DMS79 treated with DMSO at 0.1 percent for 48 hours (cell line): ENCODE measurements at regions not wholly inside any gene's neighbourhood (a gene's known extent, or its start where the extent isn't known, plus 50 kb on each side); places are given as distances from the start of the nearest gene placed in this dataset.

ENCODE experiments used
- DNase-seq: peaks from one replicate; lab custom pipeline; 2025; lab: John Stamatoyannopoulos, UW

DNA sequence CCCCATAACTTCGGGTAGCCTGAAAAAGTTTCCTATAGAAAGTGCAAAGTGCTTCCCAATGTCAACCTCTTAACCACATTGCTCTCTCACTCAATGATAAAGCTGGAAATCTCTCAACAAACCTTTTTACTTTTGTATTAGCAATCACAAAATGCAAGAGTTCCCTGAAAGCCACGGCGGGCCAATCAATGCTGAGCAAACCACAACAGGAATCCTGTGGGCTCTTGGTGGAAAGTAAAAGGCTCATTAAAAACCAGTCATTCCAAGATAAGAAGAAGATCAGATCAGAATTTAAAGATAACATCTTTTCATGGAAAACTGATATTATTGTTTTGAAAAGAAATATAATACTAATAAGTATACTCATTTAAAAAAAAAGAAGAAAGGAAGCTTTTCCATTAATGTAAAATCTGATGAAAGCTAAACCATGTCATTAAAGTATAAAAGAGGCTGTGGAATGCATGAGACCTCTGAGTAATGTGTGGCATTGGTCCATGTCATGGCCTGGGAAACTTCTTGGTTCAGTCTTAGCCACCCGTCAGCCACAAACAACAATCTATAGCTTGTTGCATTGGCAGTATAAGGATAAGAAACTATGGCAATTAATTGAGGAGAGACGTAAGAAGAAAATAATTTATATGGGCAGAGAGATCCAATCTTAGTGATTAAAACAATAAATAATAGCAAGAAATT, 1066.1 kb upstream of the SORCS1 start:
- DNase-seq: no peak

DNA sequence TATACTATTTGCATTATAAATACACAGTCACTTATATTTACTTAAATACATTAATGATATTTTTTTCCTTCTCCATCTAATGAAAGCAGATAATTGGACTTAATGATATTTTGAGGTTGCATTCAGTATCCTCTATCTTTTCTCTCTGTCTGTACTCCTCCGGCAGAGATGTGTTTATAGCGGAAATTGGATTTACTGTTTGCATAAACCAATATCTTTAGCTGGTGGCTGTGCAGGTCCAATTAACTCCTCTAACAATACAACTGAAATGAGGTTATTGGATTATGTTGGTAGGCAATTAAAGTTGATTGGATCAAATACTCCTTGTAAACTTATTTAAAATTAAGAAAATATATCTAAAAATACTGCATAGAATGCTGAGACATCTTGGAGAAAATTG, 1044.2 kb upstream of the SORCS1 start:
- no peak for DNase-seq

DNA sequence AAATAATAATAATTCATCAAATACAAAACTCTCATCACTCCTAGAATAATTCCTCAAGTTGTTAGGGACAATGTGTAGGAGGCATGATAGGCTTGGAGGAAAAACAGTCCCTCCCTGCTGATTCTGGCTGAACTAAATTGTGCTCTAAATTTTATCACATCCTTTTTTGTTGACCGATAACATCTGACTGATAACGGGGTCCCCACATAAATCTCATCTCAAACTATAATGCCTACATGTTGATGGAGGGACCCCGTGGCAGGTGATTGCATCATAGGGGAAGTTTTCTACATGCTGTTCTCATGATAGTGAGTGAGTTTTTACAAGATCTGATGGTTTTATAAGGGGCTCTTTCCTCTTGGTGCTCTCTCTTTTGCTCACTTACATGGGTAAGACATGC, 1043.5 kb upstream of the SORCS1 start:
- DNase-seq: no peak

DNA sequence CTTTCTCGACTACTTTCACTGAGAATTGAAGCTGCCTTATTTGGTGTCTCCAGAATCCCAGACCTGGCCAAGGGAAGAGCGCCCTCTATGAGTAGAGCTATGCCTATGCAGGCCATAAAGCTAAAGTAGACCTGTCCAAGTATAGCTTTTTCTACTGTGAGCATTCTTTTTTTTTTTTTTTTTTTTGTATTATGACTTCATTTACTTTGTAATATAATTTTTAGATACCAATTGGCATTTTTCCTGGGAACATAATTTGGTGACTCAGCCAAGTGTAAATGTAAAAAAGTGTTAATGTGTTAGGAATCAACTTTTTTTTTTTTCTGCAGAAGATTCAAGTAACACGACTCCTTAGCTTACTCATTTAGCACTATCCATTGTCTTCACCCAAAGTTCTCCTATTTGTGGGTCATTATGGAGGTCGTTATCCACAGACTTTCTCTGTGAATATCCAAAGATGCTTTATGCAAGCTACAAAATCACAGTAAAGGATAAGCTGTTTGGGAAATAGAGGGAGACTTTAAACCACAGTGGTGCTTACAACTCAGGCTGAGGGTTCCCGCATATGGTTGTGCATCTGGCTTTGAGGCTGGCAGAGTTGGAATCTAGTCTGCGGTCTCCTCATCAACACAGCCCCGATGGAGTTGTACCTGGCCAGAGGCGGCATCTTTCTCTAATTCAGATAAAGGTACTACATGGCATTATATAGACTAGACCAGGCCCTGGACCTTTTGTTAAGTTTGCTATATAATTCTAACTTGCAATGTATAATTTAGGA, 1040.2 kb upstream of the SORCS1 start:
- DNase-seq: no peak

DNA sequence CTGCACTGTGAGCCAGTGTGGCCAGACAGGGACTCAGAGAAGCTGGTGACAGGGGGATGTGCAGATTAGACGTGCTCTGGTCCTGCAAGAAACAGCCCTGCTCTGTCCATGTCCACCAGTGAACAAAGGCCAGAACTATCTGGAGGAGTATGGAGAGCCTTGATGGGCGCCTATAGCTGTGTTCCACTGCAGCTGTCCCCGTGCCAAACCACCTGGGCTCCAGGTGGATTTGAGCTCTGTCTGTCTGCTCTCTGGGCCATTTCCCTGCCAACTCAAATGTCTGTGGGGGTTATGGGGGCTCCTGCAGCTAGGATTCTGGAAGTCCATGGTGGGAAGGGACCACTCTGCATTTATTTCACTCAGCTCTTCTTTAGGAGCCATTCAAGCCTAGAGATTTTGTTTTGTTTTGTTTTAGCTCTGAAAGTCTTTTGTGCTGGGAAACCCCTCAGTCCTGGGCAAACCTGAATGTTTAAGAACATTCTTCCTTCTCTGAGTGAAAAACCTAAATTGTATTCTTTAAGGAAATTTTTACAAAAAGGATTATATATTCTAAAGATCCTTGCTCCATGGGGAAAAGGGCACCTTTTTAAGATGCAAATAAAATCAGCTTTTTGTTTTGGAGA, 1039.5 kb upstream of the SORCS1 start:
- no peak for DNase-seq

DNA sequence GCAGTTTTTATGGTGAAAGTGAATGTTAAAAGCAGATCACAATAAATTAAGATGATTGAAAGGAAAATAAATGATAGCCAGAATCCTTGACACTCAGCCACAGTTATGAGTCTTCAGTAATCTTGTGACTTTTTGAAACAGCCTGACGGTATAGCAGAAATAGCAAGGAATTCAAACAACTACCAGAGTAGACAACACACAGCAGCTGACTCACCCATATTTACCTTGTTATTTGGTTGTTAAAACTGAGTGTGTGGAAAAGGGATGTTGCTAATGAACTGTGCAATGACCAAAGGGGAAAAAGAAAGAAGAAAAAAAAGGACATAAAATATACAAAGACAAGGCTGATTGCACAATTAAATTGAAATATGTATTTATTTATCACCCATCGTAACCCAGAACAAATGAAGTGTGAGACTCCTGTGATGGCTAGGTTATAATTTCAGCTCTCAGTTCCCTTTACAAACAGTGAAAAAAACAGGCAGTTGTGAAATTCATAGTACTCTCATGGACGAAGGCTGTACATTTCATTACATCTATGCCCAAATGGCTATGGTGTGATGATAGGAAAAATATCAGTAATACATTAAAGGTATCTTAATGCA, 1023.0 kb upstream of the SORCS1 start:
- no peak for DNase-seq

DNA sequence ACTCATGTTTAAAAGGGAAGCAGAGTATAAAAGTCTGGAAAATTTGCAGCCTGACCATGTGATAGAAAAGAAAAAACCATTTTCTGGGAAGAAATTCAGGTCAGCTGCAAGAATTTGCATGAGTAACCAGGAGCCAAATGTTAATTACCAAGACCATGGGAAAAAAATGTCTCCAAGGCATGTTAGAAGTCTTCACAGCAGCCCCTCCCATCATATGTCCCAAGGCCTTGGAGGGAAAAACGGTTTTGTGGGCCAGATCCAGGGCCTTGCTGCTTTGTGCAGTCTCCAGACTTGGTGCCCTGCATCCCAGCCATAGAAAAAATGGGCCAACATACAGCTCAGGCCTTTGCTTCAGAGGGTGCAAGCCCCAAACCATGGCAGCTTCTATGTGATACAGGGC, 1019.6 kb upstream of the SORCS1 start:
- DNase-seq: no peak

DNA sequence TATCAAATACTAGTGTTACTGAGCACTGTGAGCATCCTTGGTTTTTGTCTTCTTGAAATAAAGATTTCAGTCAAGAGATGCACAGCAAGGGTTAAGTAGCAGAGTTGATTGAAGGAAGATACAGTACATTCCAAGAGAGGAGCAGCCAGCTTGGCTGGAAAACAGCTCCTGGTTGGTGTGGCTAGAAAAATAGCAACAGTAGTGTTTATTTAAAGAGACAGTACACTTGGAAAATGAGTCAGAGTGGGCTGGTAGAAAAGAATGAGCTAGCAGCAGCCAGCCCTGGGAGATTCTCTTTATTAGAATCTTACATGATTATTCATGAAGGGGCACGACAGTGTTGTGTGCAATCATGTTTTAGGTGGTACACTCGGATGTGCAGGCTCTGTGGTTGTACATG, 1016.4 kb upstream of the SORCS1 start:
- no peak for DNase-seq

DNA sequence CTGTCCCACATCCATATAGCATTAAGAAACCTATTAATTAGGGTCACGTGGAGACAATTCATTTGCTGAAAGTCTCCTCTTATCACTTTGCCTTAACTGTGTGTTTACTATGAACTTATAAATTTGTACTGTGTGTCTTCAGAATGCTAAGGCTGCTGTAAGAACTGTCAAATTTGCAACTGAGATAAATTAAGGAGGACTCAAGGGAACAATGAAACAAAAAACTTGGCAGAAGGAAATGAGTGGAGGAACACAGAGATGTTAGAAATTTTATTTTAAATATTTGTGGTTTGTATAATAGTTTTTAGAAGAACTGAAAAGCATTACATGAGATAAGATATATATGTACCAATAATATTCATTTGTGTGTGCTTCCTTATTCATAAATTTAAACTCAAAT, 1005.3 kb upstream of the SORCS1 start:
- no peak for DNase-seq

DNA sequence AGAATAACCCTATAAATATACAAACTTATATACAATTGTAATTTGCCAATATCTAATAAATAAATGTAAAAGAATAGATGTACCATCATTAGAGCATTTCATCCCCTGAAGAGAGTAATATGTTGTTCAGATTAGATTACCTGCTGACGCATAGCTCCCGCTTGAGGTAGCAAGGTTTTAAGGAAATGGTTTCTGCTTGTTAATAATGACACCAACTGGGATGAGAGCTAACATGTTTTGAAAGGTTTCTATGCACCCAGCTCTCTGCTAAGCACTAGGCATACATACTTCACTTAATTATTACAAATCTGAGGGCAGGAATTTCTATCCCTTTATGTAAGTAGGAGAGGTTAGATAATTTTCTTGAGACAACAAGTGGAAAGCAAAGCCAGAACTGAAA, 1003.3 kb upstream of the SORCS1 start:
- no peak for DNase-seq

DNA sequence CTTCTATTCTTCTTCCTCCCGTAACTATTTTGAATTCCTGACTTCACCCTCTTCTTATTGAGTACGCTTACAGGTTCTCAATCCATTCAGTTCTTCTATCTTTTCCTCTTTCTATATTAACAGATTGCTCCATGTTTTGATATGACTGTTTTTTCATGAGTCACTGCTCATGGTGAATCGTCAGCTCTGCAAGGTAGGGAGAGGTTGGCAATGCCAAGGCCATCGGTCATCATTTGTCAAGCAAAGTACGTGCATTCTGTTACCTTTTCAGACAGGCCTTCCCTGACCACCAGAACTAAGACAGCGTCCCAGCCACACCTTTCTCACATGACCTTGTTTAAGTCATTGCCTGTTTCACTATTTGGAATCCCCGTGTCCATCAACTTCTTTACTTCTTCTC, 1001.9 kb upstream of the SORCS1 start:
- DNase-seq: no peak

DNA sequence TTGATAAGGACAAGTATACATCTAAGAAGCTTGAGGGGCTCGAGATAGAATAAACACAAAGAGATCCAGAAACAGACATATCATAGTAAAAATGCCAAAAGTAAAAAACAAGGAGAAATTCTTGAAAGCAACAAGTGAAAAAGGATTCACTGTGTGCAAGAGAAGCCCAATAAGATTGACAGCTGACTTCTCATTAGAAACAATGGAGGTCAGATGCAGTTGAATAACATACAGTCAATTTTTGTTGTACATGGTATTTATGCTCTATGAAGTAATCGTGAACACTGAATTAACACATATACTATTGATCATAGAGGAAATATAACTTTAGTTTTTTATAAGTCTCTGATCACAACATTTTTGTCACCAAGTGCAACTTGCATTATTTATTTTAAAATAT, 982.8 kb upstream of the SORCS1 start:
- no peak for DNase-seq

DNA sequence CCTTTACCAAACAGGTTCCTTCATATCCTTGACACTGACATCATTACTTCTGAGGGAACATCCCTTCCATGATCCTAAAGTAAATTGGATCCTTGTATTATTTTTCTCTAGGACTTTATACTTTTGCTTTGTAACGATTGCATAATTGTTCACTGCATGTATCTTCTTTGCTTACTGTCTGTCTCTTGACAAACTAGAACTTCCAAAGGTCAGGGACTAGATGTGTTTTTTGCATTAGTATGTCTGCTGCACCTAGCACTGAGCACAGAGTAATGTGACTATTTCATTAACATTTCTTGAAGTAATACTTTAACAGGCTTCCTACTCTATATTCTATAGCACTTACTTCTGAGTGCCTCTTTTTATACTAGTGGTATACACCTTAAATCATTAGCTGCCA, 976.6 kb upstream of the SORCS1 start:
- DNase-seq: no peak

DNA sequence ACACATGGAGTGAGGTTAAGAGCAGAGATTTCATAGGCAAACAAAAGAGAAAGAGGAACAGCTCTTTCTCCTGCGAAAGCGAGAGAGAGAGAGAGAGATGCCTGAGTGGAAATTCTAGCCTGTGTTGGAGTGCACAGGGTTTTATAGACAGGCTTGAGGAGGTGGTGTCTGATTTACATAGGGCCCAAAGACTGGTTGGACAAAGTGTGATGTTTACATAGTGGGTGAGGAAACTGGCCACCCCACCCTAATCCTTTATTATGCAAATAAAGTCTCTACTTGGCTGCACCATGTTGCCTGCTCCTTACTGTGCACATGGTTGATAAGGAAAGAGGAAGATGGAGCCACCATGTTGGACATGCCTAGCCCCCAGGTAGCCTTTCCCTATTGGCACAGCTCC, 967.8 kb upstream of the SORCS1 start:
- DNase-seq: no peak

DNA sequence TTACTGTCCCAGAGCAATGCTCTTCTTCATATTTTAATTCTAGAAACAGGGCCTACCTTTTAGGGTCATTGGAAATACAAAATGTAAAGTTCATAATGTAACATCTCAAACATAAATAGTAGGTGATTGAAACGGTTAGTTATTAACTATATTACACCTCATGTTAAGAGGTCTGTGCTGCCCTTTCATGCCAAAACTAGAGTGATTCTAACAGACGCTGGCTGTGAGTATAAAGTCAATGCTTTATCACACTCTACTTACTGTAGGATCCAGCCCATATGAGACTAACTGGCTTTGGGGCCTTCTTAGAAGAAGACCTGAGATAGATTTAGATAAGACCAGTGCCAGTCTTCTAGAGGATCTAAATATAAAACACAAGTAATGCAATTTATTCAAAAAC, 966.1 kb upstream of the SORCS1 start:
- DNase-seq: no peak

DNA sequence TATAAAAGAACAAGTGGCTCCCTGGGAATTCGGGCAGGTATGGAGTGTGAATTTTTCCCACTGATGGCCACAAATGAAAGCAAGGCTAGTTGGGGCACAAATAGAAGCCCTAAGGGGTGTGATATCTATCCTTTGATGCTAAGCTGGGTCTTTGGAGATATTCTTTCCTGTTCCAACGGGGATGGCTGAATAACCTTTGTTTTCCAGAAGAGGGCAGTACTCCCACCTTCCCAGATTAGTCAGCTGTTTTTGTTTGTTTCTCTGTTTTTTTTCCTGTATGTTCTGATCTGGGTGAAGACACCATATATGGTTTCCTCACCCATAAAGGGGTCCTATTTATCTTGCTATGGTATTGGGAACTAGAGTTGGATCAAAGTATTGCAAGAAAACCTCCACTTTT, 947.7 kb upstream of the SORCS1 start:
- DNase-seq: no peak

DNA sequence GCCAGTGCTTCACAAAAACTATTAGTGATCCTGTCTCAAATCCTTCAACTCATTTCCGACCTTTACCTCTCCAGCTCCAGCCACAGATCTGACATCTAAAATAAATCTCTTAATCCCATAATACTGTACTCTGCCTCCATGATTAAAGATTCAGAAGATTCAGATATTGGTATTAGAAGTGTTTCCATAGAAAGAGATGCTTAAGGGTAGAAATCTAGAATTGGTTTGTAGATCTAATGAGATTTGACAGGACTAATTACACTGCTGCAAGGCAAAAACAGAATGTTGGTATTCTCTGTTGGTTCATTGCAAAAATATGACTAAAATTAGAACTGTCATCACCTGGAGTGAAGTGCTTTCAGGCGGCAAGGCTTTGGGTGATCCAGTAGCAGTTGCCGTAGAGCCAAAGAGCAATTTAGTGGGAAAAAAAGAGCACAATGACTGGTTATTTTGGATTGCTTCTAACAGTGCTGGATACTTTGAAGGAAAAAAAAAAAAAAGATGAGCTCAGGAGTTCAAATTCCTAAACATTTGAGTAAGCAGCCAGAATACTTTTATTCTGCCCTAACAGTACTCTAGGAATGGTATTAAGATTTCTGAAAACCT, 940.1 kb upstream of the SORCS1 start:
- DNase-seq: no peak

DNA sequence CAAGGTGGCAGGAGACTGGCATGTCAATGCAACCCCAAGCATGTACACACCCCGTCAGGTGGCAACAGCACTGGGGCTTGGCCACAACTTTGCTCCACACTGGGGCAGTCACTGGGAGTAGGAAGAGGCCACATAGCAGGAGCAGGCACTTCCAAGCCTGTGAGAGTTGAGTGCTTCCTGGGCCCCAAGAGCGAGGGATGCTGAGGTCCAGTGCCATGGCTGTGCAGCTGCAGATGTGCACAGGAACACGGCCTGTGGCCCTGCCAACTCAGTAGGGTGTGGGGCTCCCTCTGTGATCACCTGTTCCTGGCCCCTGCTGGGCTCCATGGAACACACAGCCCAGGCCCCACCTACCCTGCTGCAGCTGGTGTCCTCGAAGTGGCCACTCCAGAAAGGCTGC, 932.8 kb upstream of the SORCS1 start:
- no peak for DNase-seq

DNA sequence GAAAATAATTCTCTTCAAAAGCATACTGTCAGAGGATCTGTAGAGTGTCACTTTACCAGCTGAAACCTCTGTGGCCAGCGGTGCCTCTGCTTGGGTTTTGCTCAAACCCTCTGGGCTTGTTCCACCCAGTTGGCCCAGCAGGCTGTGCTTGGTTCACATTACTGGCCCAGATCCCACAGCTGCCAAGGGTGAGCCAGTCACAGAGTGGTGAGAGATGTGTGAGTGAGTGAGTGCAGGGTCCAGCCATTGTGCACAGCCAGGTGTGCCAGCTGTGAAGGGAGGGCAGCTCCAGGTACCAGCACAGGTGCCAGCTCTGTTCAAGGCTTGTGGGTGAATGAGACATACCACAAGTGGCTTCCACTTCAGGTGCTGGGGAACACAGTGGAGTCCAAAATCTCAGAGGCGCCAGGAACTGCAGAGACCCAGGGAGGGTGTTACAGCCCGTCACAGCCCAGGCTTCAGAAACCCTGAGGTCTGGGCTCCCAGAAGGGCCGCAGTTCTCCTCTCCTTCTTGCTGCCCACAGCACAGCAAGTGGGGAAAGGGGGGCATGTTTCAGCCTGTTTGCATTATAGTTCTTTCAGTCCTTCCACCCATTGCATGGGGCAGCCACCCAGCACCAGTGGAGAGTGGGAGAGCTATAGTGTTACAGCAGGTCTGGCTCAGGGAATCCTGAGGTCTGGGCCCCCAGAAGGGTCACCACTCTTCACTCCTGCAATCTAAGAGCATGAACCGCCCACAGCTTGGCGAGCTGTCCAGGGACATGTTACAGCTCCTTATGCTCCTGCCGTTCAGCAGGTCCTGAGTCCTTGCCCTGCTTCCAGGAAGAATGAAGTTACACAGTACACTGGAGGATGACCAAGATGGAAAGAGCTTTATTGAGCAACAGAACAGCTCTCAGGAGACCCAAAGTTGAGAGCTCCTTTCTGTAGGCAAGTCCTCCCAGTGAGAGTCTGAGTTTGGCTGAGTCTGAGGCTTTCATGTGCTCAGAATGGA, 931.7 kb upstream of the SORCS1 start:
- DNase-seq: no peak

DNA sequence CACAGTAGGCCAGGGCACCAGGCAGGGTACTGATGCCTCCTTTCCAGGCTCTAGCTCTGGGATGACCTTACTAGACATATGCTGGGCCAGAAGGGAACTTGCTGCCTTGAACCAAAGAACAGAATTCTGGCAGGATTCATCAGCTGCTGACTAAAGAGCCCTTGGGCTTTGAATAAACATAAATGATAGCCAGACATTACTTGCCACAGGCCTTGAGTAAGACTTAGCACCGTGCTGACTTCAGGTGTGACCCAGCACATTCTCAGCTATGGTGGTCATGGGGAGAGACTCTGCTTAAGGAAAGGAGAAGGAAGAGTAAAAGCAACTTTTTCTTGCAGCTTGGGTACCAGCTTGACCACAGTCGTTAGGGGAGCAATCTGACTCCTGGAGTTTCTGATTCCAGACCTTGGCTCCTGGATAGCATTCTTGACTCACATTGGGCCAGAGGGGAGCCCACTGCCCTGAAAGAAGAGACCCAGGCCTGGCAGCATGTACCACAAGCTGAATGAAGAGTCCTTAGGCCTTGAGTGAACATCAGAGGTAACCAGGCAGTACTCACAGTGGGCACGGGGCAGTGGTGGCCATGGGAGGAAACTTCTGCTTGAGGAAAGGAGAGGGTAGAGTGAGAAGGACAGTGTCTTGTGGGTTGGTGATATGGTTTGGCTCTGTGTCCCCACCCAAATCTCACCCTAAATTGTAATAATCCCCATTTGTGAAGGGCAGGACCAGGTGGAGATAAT, 926.1 kb upstream of the SORCS1 start:
- DNase-seq: no peak

DNA sequence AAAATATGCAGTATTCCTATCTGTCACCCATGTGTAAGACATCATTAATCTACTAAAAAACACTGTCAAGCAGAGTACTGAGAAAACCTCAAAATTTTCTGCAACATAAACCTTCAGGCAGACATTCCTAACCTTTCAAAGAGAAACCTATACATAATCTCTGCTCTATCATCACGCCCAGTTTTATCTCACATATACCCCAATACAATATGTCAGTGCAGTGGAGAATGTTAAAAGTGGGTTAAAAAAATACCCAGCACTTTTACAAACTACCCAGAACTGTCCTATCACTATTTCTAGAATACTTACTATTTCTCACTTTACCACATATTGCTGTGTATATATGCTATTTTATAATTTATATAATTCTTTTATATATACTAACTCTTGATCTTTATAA, 922.0 kb upstream of the SORCS1 start:
- no peak for DNase-seq
